ENCODE measurements at regions not wholly inside any gene's neighbourhood (a gene's known extent, or its start where the extent isn't known, plus 50 kb on each side); places are given as distances from the start of the nearest gene placed in this dataset.

DNA sequence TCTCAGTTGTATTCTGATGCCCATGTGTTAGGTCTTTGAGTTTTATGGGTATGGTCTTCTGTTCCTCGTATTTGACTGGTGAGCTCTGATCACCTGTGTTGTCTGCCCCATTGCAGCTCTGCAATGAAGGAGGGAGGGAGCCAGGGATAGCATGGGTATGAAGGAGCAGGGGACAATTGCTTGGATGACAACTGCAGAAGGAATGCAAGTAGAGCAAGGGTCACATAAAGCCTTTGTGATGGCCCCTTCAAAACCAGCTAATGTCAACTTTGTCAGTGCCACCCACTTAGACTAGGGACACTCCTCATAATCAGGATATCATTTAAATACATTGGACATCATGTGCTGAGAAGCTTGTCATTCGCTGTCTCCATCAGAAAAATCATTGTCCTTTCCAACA, 152.7 kb upstream of the MAF start:
- intact Hi-C loops (cut with micrococcal nuclease), result no loop called here

DNA sequence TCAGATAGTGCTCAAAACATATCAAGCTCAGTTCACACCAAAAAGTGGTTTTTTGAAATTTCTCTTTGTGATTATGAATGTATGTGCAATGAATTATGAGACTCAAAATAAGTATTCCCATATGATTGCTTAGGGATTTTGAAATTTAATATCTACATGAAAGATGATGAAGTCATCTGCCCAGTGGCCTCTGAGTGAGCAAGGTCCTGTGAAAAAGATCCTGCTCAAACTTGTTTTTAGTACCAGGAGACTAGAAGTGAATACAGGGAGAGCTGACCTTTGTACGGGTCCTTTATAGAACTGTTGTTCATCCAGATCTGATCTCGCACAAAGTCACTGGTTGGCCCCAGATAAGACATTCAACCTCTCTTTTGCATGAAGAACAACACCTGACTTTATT, 151.9 kb upstream of the MAF start:
- no peak overlapping the region for H2AFZ ChIP-seq (ENCODE audit: low read depth, low read length)
- intact Hi-C loops (cut with micrococcal nuclease) (no loop called here), dilution Hi-C loops (cut with MboI; ENCODE audit: extremely low pct_ligation_motif_present, low sequenced_read_pairs) (no loop called here)
- H3K36me3 ChIP-seq (ENCODE audit: control insufficient read depth in 2 of 2, extremely low read depth in 1 of 2, insufficient read depth in 2 of 2, low read length in 2 of 2), result no peaks in the 10 kb centered on the region
- no peak overlapping the region for H3K27ac ChIP-seq (ENCODE audit: insufficient read depth, low read depth, low read length)
- H3K4me2 ChIP-seq (ENCODE audit: insufficient read depth, low read length), result no peak overlapping the region
- no peaks in the 10 kb centered on the region for H4K20me1 ChIP-seq (replicated peaks; ENCODE audit: control insufficient read depth, extremely low read depth, insufficient read depth, low read length)
- no peaks in the 10 kb centered on the region for H3K27me3 ChIP-seq (ENCODE audit: control insufficient read depth in 2 of 2, insufficient read depth in 2 of 2, low read length in 2 of 2)
- CTCF ChIA-PET, result no interaction called here
- H3K9me1 ChIP-seq (replicated peaks; ENCODE audit: control insufficient read depth, extremely low read depth, insufficient read depth, low read length), result no peaks in the 10 kb centered on the region
- peaks cover 2% of the 10 kb centered on the region for H3K9me3 ChIP-seq (replicated peaks; ENCODE audit: control insufficient read depth, insufficient read depth, low read length)
- no peak for TF ChIP-seq JUN (IDR thresholded peaks at IDR 0.05; ENCODE audit: borderline replicate concordance, insufficient read depth, insufficient read length, low read depth)
- TF ChIP-seq EZH2 (IDR thresholded peaks at IDR 0.05; ENCODE audit: borderline replicate concordance, low read depth, low read length, severe bottlenecking), result no peak
- TF ChIP-seq, protein P1, sequence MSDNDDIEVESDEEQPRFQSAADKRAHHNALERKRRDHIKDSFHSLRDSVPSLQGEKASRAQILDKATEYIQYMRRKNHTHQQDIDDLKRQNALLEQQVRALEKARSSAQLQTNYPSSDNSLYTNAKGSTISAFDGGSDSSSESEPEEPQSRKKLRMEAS (IDR thresholded peaks at IDR 0.05; ENCODE audit: insufficient read depth, insufficient read length), result no peak
- no peak for TF ChIP-seq POLR2A (IDR thresholded peaks at IDR 0.05; ENCODE audit: low read depth, low read length)
- no peak for TF ChIP-seq FOS (IDR thresholded peaks at IDR 0.05; ENCODE audit: borderline replicate concordance, insufficient read depth, low read length)
- H3K4me1 ChIP-seq (ENCODE audit: control insufficient read depth, extremely low read depth, insufficient read depth, low read length), result no peaks in the 10 kb centered on the region
- no TSS peak for BruUV-seq (replicated peaks)
- no peak overlapping the region for H3K9ac ChIP-seq (replicated peaks; ENCODE audit: extremely low read depth, insufficient read depth, low read length)
- no peaks in the 10 kb centered on the region for H3K79me2 ChIP-seq (ENCODE audit: control insufficient read depth, insufficient read depth, low read length)
- POLR2A ChIA-PET, result no interaction called here
- no peak overlapping the region for H3K4me3 ChIP-seq (replicated peaks in 1 of 3; ENCODE audit: insufficient read depth in 1 of 3, low read depth in 1 of 3, low read length in 3 of 3)
- FAIRE-seq (no peak), DNase-seq (ENCODE audit: low read depth, low spot score) (no peak)

More for the DNA sequence above, 152.7 kb upstream of the MAF start:
- H3K9me3 ChIP-seq (replicated peaks; ENCODE audit: control insufficient read depth, insufficient read depth, low read length), result peaks cover 2% of the 10 kb centered on the region
- H3K9me1 ChIP-seq (replicated peaks; ENCODE audit: control insufficient read depth, extremely low read depth, insufficient read depth, low read length), result no peaks in the 10 kb centered on the region
- DNase-seq (ENCODE audit: low read depth, low spot score) (no peak), FAIRE-seq (no peak)
- no peak overlapping the region for H3K9ac ChIP-seq (replicated peaks; ENCODE audit: extremely low read depth, insufficient read depth, low read length)
- H2AFZ ChIP-seq (ENCODE audit: low read depth, low read length), result no peak overlapping the region
- no peak overlapping the region for H3K27ac ChIP-seq (ENCODE audit: insufficient read depth, low read depth, low read length)
- H3K36me3 ChIP-seq (ENCODE audit: control insufficient read depth in 2 of 2, extremely low read depth in 1 of 2, insufficient read depth in 2 of 2, low read length in 2 of 2), result no peaks in the 10 kb centered on the region
- POLR2A ChIA-PET, result no interaction called here
- TF ChIP-seq GATA2 (IDR thresholded peaks at IDR 0.05; ENCODE audit: insufficient read depth, insufficient read length, low read depth, low read length), result no peak
- no peak for TF ChIP-seq FOS (IDR thresholded peaks at IDR 0.05; ENCODE audit: borderline replicate concordance, insufficient read depth, low read length)
- TF ChIP-seq EZH2 (IDR thresholded peaks at IDR 0.05; ENCODE audit: borderline replicate concordance, low read depth, low read length, severe bottlenecking), result no peak
- no peak for TF ChIP-seq POLR2AphosphoS5 (IDR thresholded peaks at IDR 0.05; ENCODE audit: insufficient read depth, low read depth, low read length)
- TF ChIP-seq, protein P1 (IDR thresholded peaks at IDR 0.05; ENCODE audit: insufficient read depth, insufficient read length), result no peak
- no peak for TF ChIP-seq MYC (IDR thresholded peaks at IDR 0.05; ENCODE audit: low read depth, low read length)
- BruUV-seq (replicated peaks), result no TSS peak
- dilution Hi-C loops (cut with MboI; ENCODE audit: extremely low pct_ligation_motif_present, low sequenced_read_pairs), result no loop called here
- no peaks in the 10 kb centered on the region for H4K20me1 ChIP-seq (replicated peaks; ENCODE audit: control insufficient read depth, extremely low read depth, insufficient read depth, low read length)
- no peak overlapping the region for H3K4me3 ChIP-seq (replicated peaks in 1 of 3; ENCODE audit: insufficient read depth in 1 of 3, low read depth in 1 of 3, low read length in 3 of 3)
- no peaks in the 10 kb centered on the region for H3K4me1 ChIP-seq (ENCODE audit: control insufficient read depth, extremely low read depth, insufficient read depth, low read length)
- H3K27me3 ChIP-seq (ENCODE audit: control insufficient read depth in 2 of 2, insufficient read depth in 2 of 2, low read length in 2 of 2), result no peaks in the 10 kb centered on the region
- no peak overlapping the region for H3K4me2 ChIP-seq (ENCODE audit: insufficient read depth, low read length)
- no peaks in the 10 kb centered on the region for H3K79me2 ChIP-seq (ENCODE audit: control insufficient read depth, insufficient read depth, low read length)
- CTCF ChIA-PET, result no interaction called here

Measured in endothelial cell of umbilical vein (primary cell).